IMR-90 (cell line): ENCODE measurements at regions not wholly inside any gene's neighbourhood (a gene's known extent, or its start where the extent isn't known, plus 50 kb on each side); places are given as distances from the start of the nearest gene placed in this dataset.

ENCODE experiments used
- ATAC-seq: fragments of 200-7000 bp; cut with Tn5 transposase; 2 replicates; pipeline ENCODE4 v1.9.1; 2020; ENCODE audit warnings: low read depth, mild to moderate bottlenecking, moderate library complexity
- BruUV-seq: library from RNA; stranded (reverse); fragments of 400-500 nt; replicated peaks from 2 replicates; lab custom pipeline; 2021; lab: Mats Ljungman, UMichigan
- CTCF ChIA-PET: fragments of 300-600 bp; formaldehyde crosslinking; extraction: SDS; loops from one replicate; lab custom pipeline; 2021; ENCODE audit warnings: antibody characterized with exemption; lab: Yijun Ruan, JAX
- POLR2A ChIA-PET: fragments of 300-600 bp; sonication (Branson Sonifier 250); formaldehyde crosslinking; loops from one replicate; lab custom pipeline; 2022; ENCODE audit warnings: antibody characterized with exemption; ENCODE audit not compliant: unreplicated experiment; lab: Charles Lee
- DNase-seq: peaks from one replicate; pipeline ENCODE4 v3.0.0; 2013
- H2AFZ ChIP-seq: replicated peaks from 2 replicates; pipeline ENCODE3; 2013; ENCODE audit warnings: low read length, mild to moderate bottlenecking; ENCODE audit not compliant: poor library complexity
- H2AK5ac ChIP-seq: 2 replicates; pipeline ENCODE4 v1.6.1; 2013; ENCODE audit warnings: low read depth, low read length, inconsistent platforms
- H2AK9ac ChIP-seq: replicated peaks from 2 replicates; pipeline ENCODE3; 2013; ENCODE audit warnings: mild to moderate bottlenecking, low read depth, low read length, moderate library complexity; ENCODE audit not compliant: poor library complexity
- H2BK120ac ChIP-seq: 2 replicates; pipeline ENCODE4 v1.6.1; 2013; ENCODE audit warnings: low read depth, low read length, inconsistent platforms
- H2BK15ac ChIP-seq: 3 replicates; pipeline ENCODE4 v1.6.1; 2013; ENCODE audit warnings: low read depth, low read length, inconsistent platforms
- H2BK20ac ChIP-seq: 2 replicates; pipeline ENCODE4 v1.6.1; 2013; ENCODE audit warnings: low read depth, mild to moderate bottlenecking, inconsistent platforms, low read length, moderate library complexity
- H2BK5ac ChIP-seq: 2 replicates; pipeline ENCODE4 v1.6.1; 2013; ENCODE audit warnings: mild to moderate bottlenecking, low read depth, low read length, inconsistent platforms; ENCODE audit not compliant: poor library complexity, severe bottlenecking
- H3K14ac ChIP-seq: replicated peaks from 2 replicates; pipeline ENCODE4 v1.6.1; 2013; ENCODE audit warnings: low read depth, low read length, inconsistent platforms
- H3K18ac ChIP-seq: 2 replicates; pipeline ENCODE4 v1.6.1; 2013; ENCODE audit warnings: low read depth, low read length, control low read depth
- H3K23ac ChIP-seq: 2 replicates; pipeline ENCODE4 v1.6.1; 2013; ENCODE audit warnings: low read depth, low read length, inconsistent platforms
- H3K27ac ChIP-seq: 2 replicates; pipeline ENCODE4 v1.5.1; 2013; ENCODE audit warnings: mild to moderate bottlenecking, control low read depth, low read length; ENCODE audit not compliant: insufficient read depth
- H3K27me3 ChIP-seq: 2 replicates; pipeline ENCODE4 v1.6.1; 2013; ENCODE audit warnings: low read length; ENCODE audit not compliant: control insufficient read depth, insufficient read depth
- H3K36me3 ChIP-seq: 2 replicates; pipeline ENCODE4 v1.6.1; 2013; ENCODE audit warnings: low read length, mixed read lengths; ENCODE audit not compliant: control insufficient read depth, insufficient read depth
- H3K4ac ChIP-seq: 2 replicates; pipeline ENCODE4 v1.6.1; 2013; ENCODE audit warnings: low read depth, low read length, inconsistent platforms
- H3K4me1 ChIP-seq: 2 replicates; pipeline ENCODE4 v1.6.1; 2013; ENCODE audit warnings: low read length, mixed read lengths; ENCODE audit not compliant: control insufficient read depth, insufficient read depth
- H3K4me2 ChIP-seq: 2 replicates; pipeline ENCODE4 v1.6.1; 2013; ENCODE audit warnings: low read depth, mild to moderate bottlenecking, control low read depth, low read length, moderate library complexity
- H3K4me3 ChIP-seq: 2 replicates; pipeline ENCODE4 v1.5.1; 2013; ENCODE audit warnings: low read depth, mild to moderate bottlenecking, control low read depth, low read length, moderate library complexity; ENCODE audit not compliant: insufficient read depth
- H3K56ac ChIP-seq: 2 replicates; pipeline ENCODE4 v1.6.1; 2013; ENCODE audit warnings: low read length, inconsistent platforms; ENCODE audit not compliant: insufficient read depth; ENCODE audit errors: extremely low read depth
- H3K79me1 ChIP-seq, 2 experiments: 2 replicates each; pipeline ENCODE4 v1.6.1; 2013; ENCODE audit warnings: low read length in 2 of 2, inconsistent platforms in 1 of 2, low read depth in 1 of 2
- H3K9ac ChIP-seq: 2 replicates; pipeline ENCODE4 v1.6.1; 2013; ENCODE audit warnings: low read depth, low read length, control low read depth
- H3K9me1 ChIP-seq: 2 replicates; pipeline ENCODE4 v1.6.1; 2013; ENCODE audit warnings: low read length, inconsistent platforms; ENCODE audit not compliant: insufficient read depth
- H3K9me3 ChIP-seq: 2 replicates; pipeline ENCODE4 v1.6.1; 2013; ENCODE audit warnings: low read length; ENCODE audit not compliant: control insufficient read depth, insufficient read depth
- H4K20me1 ChIP-seq: 2 replicates; pipeline ENCODE4 v1.6.1; 2013; ENCODE audit warnings: low read length, inconsistent platforms; ENCODE audit not compliant: insufficient read depth
- H4K5ac ChIP-seq: 2 replicates; pipeline ENCODE4 v1.6.1; 2013; ENCODE audit warnings: mild to moderate bottlenecking, low read depth, low read length, control low read depth
- H4K8ac ChIP-seq, 2 experiments: 2 replicates each; pipeline ENCODE4 v1.6.1; 2013; ENCODE audit warnings: low read depth in 2 of 2, low read length in 2 of 2, control low read depth in 1 of 2, inconsistent platforms in 1 of 2
- H4K91ac ChIP-seq: 2 replicates; pipeline ENCODE4 v1.6.1; 2013; ENCODE audit warnings: low read depth, low read length, inconsistent platforms; ENCODE audit not compliant: insufficient read depth
- ELK1 ChIP-seq: fragments of 150-350 bp; IDR thresholded peaks from 2 replicates; pipeline ENCODE4 v1.6.1; 2016; ENCODE audit warnings: low read depth, mild to moderate bottlenecking, low read length, moderate library complexity, borderline replicate concordance
- MAFK ChIP-seq: IDR thresholded peaks from 2 replicates; pipeline ENCODE4 v1.6.1; 2012; ENCODE audit warnings: low read depth, low read length, improper control_type of control experiment
- USF2 ChIP-seq: fragments of 150-350 bp; IDR thresholded peaks from 2 replicates; pipeline ENCODE4 v1.6.1; 2017; ENCODE audit warnings: mild to moderate bottlenecking, antibody characterized with exemption, low read length, low read depth
- WGBS, 2 experiments: methylation state at CpG; one replicate each; pipeline versions ENCODE4 v1.1.5 to v1.1.7; 2013; ENCODE audit warnings: missing lambda C conversion rate in 2 of 2; ENCODE audit not compliant: insufficient read length in 1 of 2; ENCODE audit errors: extremely low coverage in 2 of 2; 5-methylcytosine and 5-hydroxymethylcytosine counted together
- dilution Hi-C: fragments of 300-500 bp; cut with HindIII; formaldehyde crosslinking; loops from one replicate; pipeline ENCODE4 v1.14.3; 2018; ENCODE audit warnings: low sequenced_read_pairs; ENCODE audit not compliant: unreplicated experiment
- in situ Hi-C: fragments of 300-500 bp; cut with MboI; formaldehyde crosslinking; loops from 3 replicates; pipeline ENCODE4 v1.14.3; 2019; ENCODE audit warnings: low sequenced_read_pairs, inconsistent platforms, mixed read lengths
- intact Hi-C: fragments of 100-400 bp; cut with micrococcal nuclease; formaldehyde crosslinking; loops from 2 replicates; pipeline ENCODE4 v1.10.0; 2022

GRCh38 chr2:107688135-107688534, 138.6 kb upstream of the RGPD4 start:
- H4K8ac ChIP-seq: no peak overlapping the region
- H3K27ac ChIP-seq: no peak overlapping the region
- no peak overlapping the region for H4K5ac ChIP-seq
- no peak overlapping the region for H3K9ac ChIP-seq
- no peaks in the 10 kb centered on the region for H3K9me1 ChIP-seq
- no TSS peak for BruUV-seq
- no peak for ATAC-seq
- no peak overlapping the region for H3K14ac ChIP-seq
- H3K4me3 ChIP-seq: no peak overlapping the region
- no peaks in the 10 kb centered on the region for H3K79me1 ChIP-seq
- dilution Hi-C loops: no loop called here
- no peak overlapping the region for H3K23ac ChIP-seq
- no CpG with 5 or more reads among the region's 5 CpGs for WGBS, 2 experiments
- H2BK5ac ChIP-seq: no peak overlapping the region
- H2BK120ac ChIP-seq: no peak overlapping the region
- H3K9me3 ChIP-seq: no peaks in the 10 kb centered on the region; the same call in 1 of the 2 replicates
- H3K4me1 ChIP-seq: no peaks in the 10 kb centered on the region
- TF ChIP-seq ELK1 (no peak), MAFK (peak; percentile 62), USF2 (no peak)
- H3K18ac ChIP-seq: no peak overlapping the region
- no peaks in the 10 kb centered on the region for H3K36me3 ChIP-seq
- no peaks in the 10 kb centered on the region for H3K27me3 ChIP-seq
- intact Hi-C loops: no loop called here
- H3K4ac ChIP-seq: no peak overlapping the region
- H4K20me1 ChIP-seq: no peaks in the 10 kb centered on the region
- H2BK20ac ChIP-seq: no peak overlapping the region
- ChIA-PET POLR2A (no interaction called here), CTCF (no interaction called here)
- no peak overlapping the region for H2AK9ac ChIP-seq
- no peak overlapping the region for H2BK15ac ChIP-seq
- H4K91ac ChIP-seq: no peak overlapping the region
- no peak for DNase-seq
- no peak overlapping the region for H2AFZ ChIP-seq
- no peak overlapping the region for H2AK5ac ChIP-seq
- in situ Hi-C loops: no loop called here
- H3K56ac ChIP-seq: no peak overlapping the region
- no peak overlapping the region for H3K4me2 ChIP-seq
